H1 (cell line): ENCODE measurements at regions not wholly inside any gene's neighbourhood (a gene's known extent, or its start where the extent isn't known, plus 50 kb on each side); places are given as distances from the start of the nearest gene placed in this dataset.

Source experiments
- CTCF ChIA-PET: fragments of 300-600 bp; sonication (Branson Sonifier 250); formaldehyde crosslinking; loops from one replicate; lab custom pipeline; 2021; ENCODE audit not compliant: partially characterized antibody; lab: Charles Lee
- POLR2A ChIA-PET: fragments of 300-600 bp; sonication (Branson Sonifier 250); formaldehyde crosslinking; loops from one replicate; lab custom pipeline; 2021; ENCODE audit warnings: inconsistent platforms; ENCODE audit not compliant: partially characterized antibody; lab: Charles Lee
- DNase-seq, 2 experiments: peaks; one replicate each; pipeline versions ENCODE4 v3.0.0 to v3.0.0-alpha.2; 2010 to 2022; ENCODE audit warnings: low spot score in 2 of 2, low read depth in 1 of 2, mixed read lengths in 1 of 2
- FAIRE-seq: peaks from 2 replicates; lab custom pipeline; 2011; peaks lifted over from hg19 to GRCh38; lab: Jason Lieb, UNC
- H2AFZ ChIP-seq: 2 replicates; pipeline ENCODE4 v1.8.1; 2012; ENCODE audit warnings: low read length, inconsistent platforms
- H2AK5ac ChIP-seq: 2 replicates; pipeline ENCODE4 v1.6.1; 2013; ENCODE audit warnings: low read depth, low read length
- H2BK120ac ChIP-seq: replicated peaks from 2 replicates; pipeline ENCODE3; 2013; ENCODE audit warnings: low read depth, low read length, inconsistent platforms
- H2BK12ac ChIP-seq: 2 replicates; pipeline ENCODE4 v1.6.1; 2013; ENCODE audit warnings: low read depth, low read length
- H2BK15ac ChIP-seq: 2 replicates; pipeline ENCODE4 v1.6.1; 2013; ENCODE audit warnings: low read length
- H2BK20ac ChIP-seq: 2 replicates; pipeline ENCODE4 v1.6.1; 2013; ENCODE audit warnings: low read length
- H2BK5ac ChIP-seq: 2 replicates; pipeline ENCODE4 v1.6.1; 2013; ENCODE audit warnings: low read depth, low read length
- H3K14ac ChIP-seq: 2 replicates; pipeline ENCODE4 v1.6.1; 2013; ENCODE audit warnings: inconsistent platforms; ENCODE audit not compliant: insufficient read length
- H3K18ac ChIP-seq: 2 replicates; pipeline ENCODE4 v1.6.1; 2013; ENCODE audit warnings: low read length; ENCODE audit errors: extremely low read depth
- H3K23ac ChIP-seq: 2 replicates; pipeline ENCODE4 v1.6.1; 2013; ENCODE audit warnings: inconsistent platforms; ENCODE audit not compliant: insufficient read length
- H3K23me2 ChIP-seq: 2 replicates; pipeline ENCODE4 v1.6.1; 2013; ENCODE audit warnings: low read depth, low read length
- H3K27ac ChIP-seq: 2 replicates; pipeline ENCODE4 v1.6.1; 2011; ENCODE audit warnings: low read depth, low read length, inconsistent platforms
- H3K27me3 ChIP-seq, 4 experiments: replicated peaks in 1 of 4; 1 replicate in 1 of 4; 2 replicates in 3 of 4; pipeline versions ENCODE4 v1.6.1 to v1.8.1; 2011 to 2013; ENCODE audit warnings: low read length in 3 of 4, mild to moderate bottlenecking in 3 of 4, inconsistent platforms in 2 of 4, mixed read lengths in 2 of 4, moderate library complexity in 1 of 4; ENCODE audit not compliant: control insufficient read depth in 3 of 4, insufficient read depth in 3 of 4; ENCODE audit errors: extremely low read depth in 1 of 4
- H3K36me3 ChIP-seq, 4 experiments: 2 replicates each; pipeline versions ENCODE4 v1.6.1 to v1.8.1; 2011 to 2013; ENCODE audit warnings: mild to moderate bottlenecking in 4 of 4, low read length in 3 of 4, moderate library complexity in 2 of 4, control low read depth in 1 of 4, inconsistent platforms in 1 of 4; ENCODE audit not compliant: insufficient read depth in 4 of 4, control insufficient read depth in 2 of 4
- H3K4ac ChIP-seq: replicated peaks from 2 replicates; pipeline ENCODE3; 2013; ENCODE audit warnings: low read length, low read depth, mixed read lengths, inconsistent platforms; ENCODE audit not compliant: insufficient read length
- H3K4me1 ChIP-seq, 4 experiments: replicated peaks in 1 of 4; 1 replicate in 1 of 4; 2 replicates in 3 of 4; pipeline versions ENCODE4 v1.6.1 to v1.8.1; 2011 to 2013; ENCODE audit warnings: low read length in 3 of 4, inconsistent platforms in 2 of 4, mixed read lengths in 1 of 4; ENCODE audit not compliant: insufficient read depth in 4 of 4, control insufficient read depth in 3 of 4
- H3K4me2 ChIP-seq, 2 experiments: 2 replicates each; pipeline versions ENCODE4 v1.6.1 to v1.8.1; 2011 to 2013; ENCODE audit warnings: low read depth in 2 of 2, low read length in 2 of 2, control low read depth in 1 of 2, inconsistent platforms in 1 of 2, mild to moderate bottlenecking in 1 of 2; ENCODE audit not compliant: insufficient read depth in 1 of 2
- H3K4me3 ChIP-seq, 4 experiments: fragments of 200-600, 300-600 bp in 1 of 4; sonication (generic), shearing (Covaris generic), sonication (Bioruptor Twin) in 1 of 4; 2 replicates each; pipeline versions ENCODE4 v1.5.1 to v1.8.1; 2011 to 2016; ENCODE audit warnings: low read length in 4 of 4, low read depth in 3 of 4, control low read depth in 2 of 4, inconsistent platforms in 2 of 4, mild to moderate bottlenecking in 2 of 4, mixed read lengths in 1 of 4, moderate library complexity in 1 of 4; ENCODE audit not compliant: insufficient read depth in 2 of 4; ENCODE audit errors: extremely low read depth in 1 of 4
- H3K56ac ChIP-seq: replicated peaks from 2 replicates; pipeline ENCODE3; 2013; ENCODE audit warnings: low read depth, mild to moderate bottlenecking, mixed read lengths, low read length, inconsistent platforms; ENCODE audit not compliant: insufficient read length
- H3K79me1 ChIP-seq: 2 replicates; pipeline ENCODE4 v1.6.1; 2013; ENCODE audit warnings: low read depth, low read length, control low read depth
- H3K79me2 ChIP-seq, 2 experiments: 2 replicates each; pipeline versions ENCODE4 v1.6.1 to v1.8.1; 2012 to 2013; ENCODE audit warnings: low read length in 2 of 2, mild to moderate bottlenecking in 2 of 2, inconsistent platforms in 1 of 2; ENCODE audit not compliant: insufficient read depth in 2 of 2, control insufficient read depth in 1 of 2
- H3K9ac ChIP-seq, 4 experiments: replicated peaks in 1 of 4; 1 replicate in 1 of 4; 2 replicates in 3 of 4; pipeline versions ENCODE4 v1.6.1 to v1.8.1; 2011 to 2013; ENCODE audit warnings: low read depth in 3 of 4, low read length in 3 of 4, control low read depth in 2 of 4, mild to moderate bottlenecking in 2 of 4, moderate library complexity in 2 of 4, inconsistent platforms in 1 of 4; ENCODE audit errors: extremely low read depth in 1 of 4
- H3K9me3 ChIP-seq, 2 experiments: 2 replicates each; pipeline versions ENCODE4 v1.6.1 to v1.8.1; 2012 to 2013; ENCODE audit warnings: mild to moderate bottlenecking in 2 of 2, moderate library complexity in 2 of 2, control low read depth in 1 of 2, inconsistent platforms in 1 of 2, low read depth in 1 of 2, low read length in 1 of 2, mixed read lengths in 1 of 2; ENCODE audit not compliant: insufficient read depth in 2 of 2
- H4K20me1 ChIP-seq, 2 experiments: replicated peaks in 1 of 2; 2 replicates each; pipeline versions ENCODE3 to v1.8.1; 2011 to 2013; ENCODE audit warnings: inconsistent platforms in 2 of 2, low read length in 2 of 2, mild to moderate bottlenecking in 1 of 2; ENCODE audit not compliant: insufficient read depth in 2 of 2, control insufficient read depth in 1 of 2
- H4K5ac ChIP-seq: 2 replicates; pipeline ENCODE4 v1.6.1; 2013; ENCODE audit warnings: low read length, low read depth, mixed read lengths, inconsistent platforms; ENCODE audit not compliant: insufficient read length
- H4K8ac ChIP-seq: 2 replicates; pipeline ENCODE4 v1.8.0; 2013; ENCODE audit warnings: mild to moderate bottlenecking, moderate library complexity, low read length, inconsistent platforms; ENCODE audit not compliant: insufficient read depth; ENCODE audit errors: extremely low read depth
- H4K91ac ChIP-seq: replicated peaks from 2 replicates; pipeline ENCODE3; 2013; ENCODE audit warnings: low read length, mixed read lengths, inconsistent platforms; ENCODE audit not compliant: insufficient read length
- BACH1 ChIP-seq: IDR thresholded peaks from 2 replicates; pipeline ENCODE4 v1.6.1; 2012; ENCODE audit warnings: low read length, improper control_type of control experiment
- TBP ChIP-seq: IDR thresholded peaks from 2 replicates; pipeline ENCODE4 v1.6.1; 2011; ENCODE audit warnings: low read depth, low read length, improper control_type of control experiment
- WGBS, 2 experiments: shearing (Covaris generic) in 1 of 2; methylation state at CpG; one replicate each; pipeline versions ENCODE4 v1.1.6 to v1.1.7; 2013 to 2015; ENCODE audit warnings: low lambda C conversion rate in 2 of 2, mixed read lengths in 2 of 2, inconsistent platforms in 1 of 2, low coverage in 1 of 2, missing lambda C conversion rate in 1 of 2; ENCODE audit not compliant: insufficient replicate concordance in 2 of 2, insufficient coverage in 1 of 2, insufficient read length in 1 of 2; ENCODE audit errors: extremely low coverage in 1 of 2, missing lambda C conversion rate in 1 of 2; 5-methylcytosine and 5-hydroxymethylcytosine counted together

DNA sequence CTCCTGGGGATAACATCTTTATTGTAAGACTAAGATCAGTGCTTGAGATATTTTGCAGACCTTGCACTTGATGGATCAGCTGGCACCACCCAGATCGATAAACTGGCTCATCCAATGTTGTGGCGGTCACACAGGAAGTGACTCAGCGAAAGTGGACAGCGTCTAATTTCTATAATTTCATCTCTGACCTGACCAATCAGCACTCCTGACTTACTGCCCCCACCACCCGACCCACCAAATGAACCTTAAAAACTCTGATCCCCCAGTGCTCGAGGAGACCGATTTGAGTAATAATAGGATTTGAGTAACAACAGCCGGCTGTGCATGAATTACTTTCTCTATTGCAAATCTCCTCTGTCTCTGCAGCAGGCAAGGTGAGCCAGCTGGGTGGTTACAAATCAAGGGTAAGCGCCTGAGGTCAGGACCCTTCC is 62.7 kb upstream of the RNU6-1 start:
- Histone ChIP-seq H3K27ac (no peak overlapping the region), H4K91ac (no peak overlapping the region), H2AFZ (peak overlapping the region; percentile 17; the same call in 1 of the 2 replicates), H2AK5ac (no peak overlapping the region), H2BK15ac (no peak overlapping the region), H3K23me2 (no peaks in the 10 kb centered on the region), H3K4me3 (no peak overlapping the region), H2BK12ac (no peak overlapping the region), H4K8ac (no peak overlapping the region), H2BK120ac (no peak overlapping the region), H3K4me1 (peaks cover 0 to 4% (median 0%) of the 10 kb centered on the region in 4 experiments; a peak in 1 of 7 replicates), H4K5ac (no peak overlapping the region), H2BK20ac (no peak overlapping the region), H3K14ac (no peak overlapping the region), H3K27me3 (no peaks in the 10 kb centered on the region), H4K20me1 (no peaks in the 10 kb centered on the region), H3K18ac (no peak overlapping the region), H3K4me2 (no peak overlapping the region), H3K9ac (no peak overlapping the region), H3K23ac (no peak overlapping the region), H3K56ac (no peak overlapping the region), H3K79me1 (no peaks in the 10 kb centered on the region), H3K79me2 (no peaks in the 10 kb centered on the region), H3K4ac (no peak overlapping the region), H2BK5ac (no peak overlapping the region), H3K36me3 (no peaks in the 10 kb centered on the region), H3K9me3 (no peaks in the 10 kb centered on the region)
- TF ChIP-seq TBP = no peak
- 0 out of 2 replicates have a peak, but pooled peaks have one; percentile 9 for TF ChIP-seq BACH1
- WGBS, 2 experiments = 70% methylated on average over 9 of the region's 9 CpGs; no CpG with 5 or more reads in 1 of the 2 experiments
- FAIRE-seq = no peak
- no peak for DNase-seq
- ChIA-PET POLR2A (no interaction called here), CTCF (interaction anchor here (0.7 to 2.0 kb wide), 7 partner anchors 12 to 292 kb away, joined by 3 to 12 read pairs (median 4); no protein-coding TSS in a partner anchor)
